KBM-7 (cell line): ENCODE measurements at regions not wholly inside any gene's neighbourhood (a gene's known extent, or its start where the extent isn't known, plus 50 kb on each side); places are given as distances from the start of the nearest gene placed in this dataset.

Source experiments
- DNase-seq: peaks from one replicate; pipeline ENCODE4 v3.0.0-alpha.2; 2015
- in situ Hi-C: fragments of 300-500 bp; cut with MboI; formaldehyde crosslinking; loops from 2 replicates; pipeline ENCODE4 v1.14.3; 2020; ENCODE audit warnings: low sequenced_read_pairs, low pct_unique_long_range_greater_than_20kb, mixed read lengths

DNA sequence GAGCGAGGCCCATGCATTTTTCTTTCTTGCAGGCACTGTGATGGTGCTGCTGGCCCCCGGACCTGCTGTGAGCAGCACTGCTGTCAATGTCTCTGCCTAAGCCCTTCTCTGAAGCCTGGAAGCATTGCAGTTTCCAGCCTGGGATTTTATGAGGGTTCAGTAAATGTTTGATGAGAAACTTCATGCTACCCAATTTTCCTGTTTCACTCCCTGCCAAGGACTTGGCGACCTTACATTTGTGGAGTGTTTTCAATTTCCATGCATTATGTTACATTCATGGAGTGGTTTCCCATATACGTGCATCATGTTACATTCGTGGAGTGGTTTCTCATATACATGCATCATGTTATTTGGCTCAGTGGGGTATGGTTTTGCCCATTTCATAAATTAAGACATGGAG, 90.7 kb upstream of the PTCH1 start:
- in situ Hi-C loops, result no loop called here
- no peak for DNase-seq

DNA sequence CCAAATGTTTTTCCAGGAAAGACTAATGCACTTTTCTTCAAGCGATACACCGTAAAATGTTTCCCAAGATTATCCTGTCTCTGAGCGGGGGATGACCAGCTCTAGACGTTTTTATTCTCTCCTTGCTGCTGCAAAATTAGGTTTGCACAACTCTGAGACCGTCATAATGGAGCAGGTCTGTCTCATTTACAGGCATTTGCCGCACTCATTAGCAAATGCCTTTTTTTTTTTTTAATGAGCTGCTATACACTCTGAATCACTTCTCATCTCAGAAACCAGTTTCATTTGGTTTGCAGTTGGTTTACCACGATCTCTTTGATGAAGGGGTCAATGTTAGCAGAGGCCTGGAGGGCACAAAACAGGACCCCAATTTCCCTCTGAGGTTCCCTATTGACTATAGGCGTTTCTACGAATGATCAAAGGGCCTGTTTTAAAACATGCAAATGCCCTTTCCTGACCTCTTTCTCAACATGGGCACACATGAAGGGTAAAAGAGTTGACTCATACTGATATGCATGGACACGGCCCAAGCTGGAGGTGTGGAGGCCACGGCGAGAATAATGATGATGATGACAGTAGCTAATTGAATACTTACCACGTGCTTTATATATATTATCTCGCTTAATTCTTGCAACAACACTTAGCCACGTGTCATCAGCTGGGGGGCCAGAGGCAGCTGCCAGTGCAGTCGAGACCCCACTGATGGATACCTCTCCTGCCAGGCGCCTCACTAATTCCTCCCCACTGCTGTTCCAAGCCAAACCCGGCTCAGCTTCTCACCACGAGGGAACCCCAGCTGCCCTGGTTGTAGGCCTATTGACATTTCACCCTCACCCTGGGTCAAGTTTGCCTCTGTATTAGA, 89.9 kb upstream of the PTCH1 start:
- in situ Hi-C loops, result no loop called here
- no peak for DNase-seq

DNA sequence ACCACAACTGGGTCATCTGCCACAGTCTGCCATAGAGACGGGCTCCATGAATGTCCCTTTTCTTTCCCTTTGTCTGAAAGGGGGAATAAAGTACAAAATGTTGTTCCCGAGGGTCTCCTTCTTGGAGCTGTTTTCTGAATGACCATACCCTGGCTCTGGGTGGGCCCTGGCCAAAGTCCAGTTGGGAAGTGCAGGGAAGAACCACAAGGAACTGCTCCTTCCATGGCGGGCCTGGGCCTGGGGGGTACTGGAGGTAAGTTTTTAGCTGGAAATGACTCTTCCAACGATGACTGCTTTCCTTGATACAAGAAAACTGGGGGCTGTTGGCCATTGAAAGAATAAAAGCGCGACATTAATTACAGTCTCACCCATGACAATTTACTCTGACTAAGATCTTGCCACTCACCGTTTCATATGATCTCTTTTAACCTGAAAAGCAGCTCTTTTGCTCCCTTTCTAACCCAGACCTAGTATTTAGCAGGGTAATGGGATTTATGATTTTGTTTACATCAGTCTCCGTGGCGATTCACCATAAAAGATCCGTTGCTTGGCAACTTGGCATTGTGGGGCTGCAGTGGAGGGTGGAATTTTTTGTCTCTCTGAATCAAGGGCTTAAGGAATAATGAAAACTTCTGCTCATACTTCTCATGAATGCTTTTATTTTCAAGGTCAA, 89.2 kb upstream of the PTCH1 start:
- in situ Hi-C loops, result no loop called here

GRCh38 chr9:95605101-95605500, 88.3 kb upstream of the PTCH1 start:
- in situ Hi-C loops, result no loop called here

More for the DNA sequence above, 89.2 kb upstream of the PTCH1 start:
- DNase-seq, result no peak

DNA sequence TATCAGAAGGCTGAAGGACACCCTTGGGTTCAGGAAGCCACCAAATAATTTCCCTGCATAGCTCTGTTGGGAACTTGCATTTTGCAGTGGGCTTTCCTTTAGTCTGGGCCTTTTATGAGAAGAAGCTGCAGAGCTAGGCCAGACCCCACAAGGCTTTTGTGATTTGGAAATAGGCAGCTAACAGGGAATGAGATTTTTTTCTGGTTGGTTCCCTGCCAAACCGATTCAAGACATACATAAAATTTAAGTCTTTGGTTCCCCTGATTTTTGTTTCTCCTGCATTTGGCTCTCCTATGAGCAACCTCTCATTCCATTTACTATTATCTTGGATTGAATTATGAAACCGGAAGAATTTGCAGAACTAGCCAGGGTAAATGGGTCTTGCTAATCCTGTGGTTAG, 81.5 kb upstream of the PTCH1 start:
- in situ Hi-C loops, result no loop called here
- no peak for DNase-seq

More at GRCh38 chr9:95605101-95605500, 88.3 kb upstream of the PTCH1 start:
- DNase-seq, result no peak

DNA sequence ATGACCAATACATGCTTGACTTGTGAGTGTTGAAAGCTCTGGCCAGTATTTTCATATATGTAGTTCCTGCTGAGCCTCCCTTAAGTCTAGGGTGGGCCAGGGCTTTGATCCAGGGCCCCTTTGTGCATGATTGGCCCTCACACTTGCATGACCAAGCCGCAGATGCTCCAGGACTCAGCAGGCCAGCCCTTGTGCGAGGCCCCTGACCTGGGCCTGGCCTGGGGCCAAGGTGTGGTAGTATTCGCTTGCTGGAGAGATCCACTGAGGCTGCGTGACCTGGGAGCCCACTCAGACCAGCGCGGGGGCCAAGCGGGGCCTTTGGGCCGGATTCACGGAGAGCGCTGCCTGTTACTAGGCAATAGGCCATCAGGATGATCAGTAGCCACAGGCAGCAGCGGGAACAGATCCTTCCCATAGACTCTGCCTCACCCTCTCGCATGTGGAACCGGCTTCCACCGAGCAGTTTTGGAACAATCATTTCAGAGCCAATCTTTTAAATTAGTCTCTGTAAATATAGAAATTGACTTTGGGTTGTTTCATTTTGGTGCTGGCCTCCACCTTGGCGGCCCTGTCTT, 79.0 kb upstream of the PTCH1 start:
- in situ Hi-C loops, result no loop called here

DNA sequence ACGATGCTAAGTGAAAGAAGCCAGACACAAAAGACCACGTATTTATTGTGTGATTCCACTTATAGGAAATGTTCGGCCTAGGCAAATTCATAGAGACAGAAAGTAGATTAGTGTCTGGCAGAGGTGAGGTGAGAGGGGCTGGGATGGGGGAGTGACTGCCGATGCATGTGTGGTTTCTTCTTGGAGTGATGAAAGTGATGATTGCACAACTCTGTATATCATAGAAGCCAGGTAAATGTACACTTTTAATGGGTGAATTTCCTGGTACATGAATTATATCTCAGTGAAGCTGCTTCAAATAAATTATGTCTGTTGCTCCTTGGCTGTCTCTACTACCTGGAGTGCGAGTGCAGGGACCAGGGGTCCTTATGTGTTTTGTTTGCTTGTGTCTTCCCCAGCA, 76.2 kb upstream of the PTCH1 start:
- DNase-seq, result no peak
- in situ Hi-C loops, result no loop called here

More for the DNA sequence above, 79.0 kb upstream of the PTCH1 start:
- no peak for DNase-seq

DNA sequence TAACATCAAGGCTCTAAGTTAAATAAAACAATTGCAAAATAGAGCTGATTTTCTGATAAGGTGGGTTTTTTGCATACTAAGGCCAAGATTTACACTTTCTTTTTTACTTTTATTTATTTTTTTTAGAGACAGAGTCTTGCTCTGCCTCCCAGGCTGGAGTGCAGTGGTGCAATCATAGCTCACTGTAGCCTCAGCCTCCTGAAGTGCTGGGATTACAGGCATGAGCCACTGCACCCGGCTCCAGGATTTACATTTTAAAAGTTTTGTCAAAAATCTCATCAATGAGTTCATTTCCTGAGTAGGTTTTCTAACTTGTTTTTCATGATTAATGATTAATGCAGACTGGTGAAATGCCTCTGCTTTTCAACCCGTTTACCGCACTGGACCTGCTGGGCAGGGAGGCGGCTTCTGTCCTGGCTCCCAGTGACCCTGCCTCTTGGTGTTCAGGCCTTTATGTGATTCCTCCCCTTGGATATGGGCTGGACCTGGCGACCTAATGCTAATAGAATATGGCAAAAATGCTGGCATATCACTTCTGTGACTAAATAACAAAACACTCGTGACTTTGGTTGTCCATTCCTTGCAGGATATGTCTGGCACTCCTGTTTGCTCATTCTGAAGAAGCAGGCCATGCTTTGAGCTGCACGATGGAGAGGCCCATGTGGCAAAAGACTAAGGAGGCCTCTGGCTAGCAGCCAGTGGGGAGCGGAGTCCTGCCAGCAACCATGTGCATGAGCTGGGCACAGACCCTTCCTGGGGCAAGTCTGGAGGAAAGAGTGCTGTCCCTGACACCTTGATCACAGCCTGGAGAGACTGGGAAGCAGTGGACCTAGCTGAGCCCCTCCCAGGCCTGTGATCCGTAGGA, 72.2 kb upstream of the PTCH1 start:
- no peak for DNase-seq
- in situ Hi-C loops, result no loop called here

DNA sequence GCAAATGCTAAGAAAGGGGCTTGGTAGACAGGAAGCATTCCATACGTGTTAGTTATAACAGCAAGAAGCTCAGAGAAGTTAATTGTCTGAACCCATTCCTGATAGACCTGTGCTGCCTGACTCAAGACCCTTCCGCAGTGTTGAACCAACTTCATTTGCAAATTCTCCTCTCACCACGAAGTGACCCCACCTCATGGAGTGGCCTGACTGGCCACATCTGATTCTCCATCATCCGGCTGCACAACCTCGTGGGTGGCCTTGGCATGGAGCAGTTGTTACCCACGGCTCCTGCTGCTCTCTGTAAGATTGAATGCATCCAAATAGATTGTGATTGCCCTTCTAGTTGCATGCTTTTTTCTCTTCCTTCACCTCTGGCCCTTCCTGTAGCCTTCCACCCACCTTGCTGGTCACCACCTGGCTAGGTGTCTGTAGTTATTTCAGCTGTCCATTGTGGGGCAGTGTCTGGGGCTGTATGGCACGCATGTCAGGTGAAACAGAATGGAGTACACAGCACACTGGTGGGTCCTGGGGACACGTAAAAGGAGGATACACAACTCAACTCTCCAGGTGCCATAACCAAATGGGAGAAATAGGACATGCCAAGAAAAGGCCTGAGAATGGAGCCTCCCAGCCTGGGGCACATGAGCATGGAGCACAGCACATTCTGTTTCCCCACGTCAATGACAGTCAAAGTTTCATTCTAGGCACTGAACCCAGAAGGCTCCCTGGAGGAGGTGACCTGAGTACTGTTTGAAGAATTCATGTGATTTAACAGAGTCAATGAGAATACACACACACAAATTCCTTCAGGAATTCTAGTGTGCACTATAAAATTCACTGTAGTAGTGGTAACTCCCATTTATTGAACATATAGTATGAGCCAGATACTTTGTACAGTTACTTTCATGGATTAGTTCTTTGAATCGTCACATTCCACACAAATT, 70.5 kb upstream of the PTCH1 start:
- in situ Hi-C loops, result no loop called here
- no peak for DNase-seq

GRCh38 chr9:95586326-95586725, 69.6 kb upstream of the PTCH1 start:
- in situ Hi-C loops, result no loop called here
- no peak for DNase-seq

- in situ Hi-C loops, result no loop called here
- DNase-seq, result no peak
Measured at GRCh38 chr9:95585824-95586223, 69.1 kb upstream of the PTCH1 start.

- DNase-seq, result no peak
- in situ Hi-C loops, result no loop called here
Measured at GRCh38 chr9:95584176-95584575, 67.4 kb upstream of the PTCH1 start.

GRCh38 chr9:95581900-95582299, 65.1 kb upstream of the PTCH1 start:
- DNase-seq, result no peak
- in situ Hi-C loops, result no loop called here

GRCh38 chr9:95580812-95581761, 64.3 kb upstream of the PTCH1 start:
- in situ Hi-C loops, result no loop called here
- no peak for DNase-seq

- no peak for DNase-seq
- in situ Hi-C loops, result no loop called here
Measured at GRCh38 chr9:95574866-95575553, 58.2 kb upstream of the PTCH1 start.

- in situ Hi-C loops, result no loop called here
Measured at GRCh38 chr9:95574176-95574575, 57.4 kb upstream of the PTCH1 start.

GRCh38 chr9:95573463-95573862, 56.7 kb upstream of the PTCH1 start:
- in situ Hi-C loops, result no loop called here

More at GRCh38 chr9:95574176-95574575, 57.4 kb upstream of the PTCH1 start:
- no peak for DNase-seq

More at GRCh38 chr9:95573463-95573862, 56.7 kb upstream of the PTCH1 start:
- no peak for DNase-seq
